ENCODE measurements at regions not wholly inside any gene's neighbourhood (a gene's known extent, or its start where the extent isn't known, plus 50 kb on each side); places are given as distances from the start of the nearest gene placed in this dataset.
A peak's percentile ranks its signal among the peaks of the same experiment; 100 is the strongest.
"Not testable (repeated sequence)": the region's sequence is repeated elsewhere in the genome, so short reads cannot be mapped to it uniquely, and the experiment has no call there.

- DNase-seq, result no peak
These were observed 921.8 kb upstream of the GJE1 start for GRCh38 chr6:141210901-141211300.

- DNase-seq, result no peak
These were observed 922.8 kb upstream of the GJE1 start for GRCh38 chr6:141209890-141210289.

GRCh38 chr6:141208101-141208500 is 924.6 kb upstream of the GJE1 start:
- no peak for DNase-seq

GRCh38 chr6:141203902-141204575 is 928.7 kb upstream of the GJE1 start:
- no peak for DNase-seq

DNA sequence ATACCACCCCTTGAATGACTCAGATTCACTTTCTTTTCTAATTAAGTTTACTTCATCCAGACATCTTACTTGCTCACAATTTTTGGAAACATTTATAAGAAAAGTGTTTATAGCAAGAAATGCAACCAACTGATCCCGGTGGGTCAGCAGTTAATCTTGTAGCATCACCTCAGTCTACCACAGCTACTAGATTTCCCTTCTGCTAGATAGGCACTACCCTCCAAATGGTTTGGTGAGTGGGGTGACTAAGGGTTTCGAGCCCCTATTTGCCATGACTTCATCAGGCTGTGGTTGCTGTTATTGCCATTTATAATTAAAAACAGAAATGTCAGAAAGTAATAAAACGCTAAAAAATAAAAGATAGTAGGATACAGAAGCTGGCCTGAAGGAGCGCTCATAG is 930.1 kb upstream of the GJE1 start:
- DNase-seq, result no peak

- DNase-seq, result peak; percentile 91
These were observed 933.7 kb upstream of the GJE1 start for GRCh38 chr6:141199074-141199473.

DNA sequence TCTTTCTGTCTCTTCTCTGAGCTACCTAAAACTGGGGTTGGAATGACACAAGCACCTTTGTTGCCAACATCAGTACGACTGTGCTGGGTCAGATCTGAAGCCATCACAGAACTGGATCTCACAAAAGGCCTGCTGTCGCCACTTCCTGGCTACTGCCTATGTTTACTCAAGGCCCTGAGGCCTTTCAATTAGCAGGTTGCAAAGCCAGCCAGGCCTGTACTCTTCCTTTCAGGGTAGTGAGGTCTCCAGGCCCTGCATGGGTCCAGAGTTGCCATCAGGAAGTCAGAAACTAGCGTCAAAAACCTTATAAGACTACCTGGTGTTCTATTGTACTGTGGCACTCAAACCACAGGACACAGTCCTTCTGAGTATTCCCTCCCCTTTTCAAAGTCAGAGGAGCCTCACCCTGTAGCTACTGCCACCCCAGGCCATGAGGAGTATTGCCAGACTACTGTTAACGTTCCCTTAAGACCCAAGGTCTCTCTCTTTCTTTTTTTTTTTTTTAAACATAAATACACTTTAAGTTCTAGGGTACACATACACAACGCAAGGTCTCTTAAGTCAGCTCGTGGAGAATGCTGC is 937.4 kb upstream of the GJE1 start:
- DNase-seq, result peak; percentile 20

- no peak for DNase-seq
These were observed 949.4 kb upstream of the GJE1 start for GRCh38 chr6:141183368-141183767.

DNA sequence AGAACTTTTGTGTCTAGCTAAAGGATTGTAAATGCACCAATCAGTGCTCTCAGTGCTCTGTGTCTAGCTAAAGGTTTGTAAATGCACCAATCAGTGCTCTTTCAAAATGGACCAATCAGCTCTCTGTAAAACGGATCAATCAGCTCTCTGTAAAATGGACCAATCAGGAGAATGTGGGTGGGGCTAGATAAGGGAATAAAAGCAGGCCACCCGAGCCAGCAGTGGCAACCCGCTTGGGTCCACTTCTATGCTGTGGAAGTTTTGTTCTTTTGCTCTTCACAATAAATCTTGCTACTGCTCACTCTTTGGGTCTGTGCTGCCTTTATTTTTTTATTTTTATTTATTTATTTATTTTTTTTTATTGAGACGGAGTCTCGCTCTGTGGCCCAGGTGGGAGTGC is 957.3 kb upstream of the GJE1 start:
- DNase-seq, result not testable (repeated sequence)

DNA sequence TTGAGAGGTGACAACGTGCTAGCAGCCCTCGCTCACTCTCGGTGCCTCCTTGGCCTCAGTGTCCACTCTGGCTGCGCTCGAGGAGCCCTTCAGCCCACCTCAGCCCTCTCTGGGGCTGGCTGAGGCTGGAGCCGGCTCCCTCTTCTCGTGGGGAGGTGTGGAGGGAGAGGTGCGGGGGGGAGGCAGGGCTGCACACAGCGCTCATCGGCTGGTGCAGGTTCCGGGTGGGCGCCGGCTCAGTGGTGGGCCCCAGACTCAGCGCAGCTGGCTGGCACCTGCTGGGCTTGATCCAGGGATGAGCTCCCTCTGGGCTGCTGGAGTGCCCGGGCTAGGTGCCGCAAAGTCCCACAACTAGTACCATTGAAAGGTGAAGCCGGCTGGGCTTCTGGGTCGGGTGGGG is 957.8 kb upstream of the GJE1 start:
- DNase-seq, result no peak

DNA sequence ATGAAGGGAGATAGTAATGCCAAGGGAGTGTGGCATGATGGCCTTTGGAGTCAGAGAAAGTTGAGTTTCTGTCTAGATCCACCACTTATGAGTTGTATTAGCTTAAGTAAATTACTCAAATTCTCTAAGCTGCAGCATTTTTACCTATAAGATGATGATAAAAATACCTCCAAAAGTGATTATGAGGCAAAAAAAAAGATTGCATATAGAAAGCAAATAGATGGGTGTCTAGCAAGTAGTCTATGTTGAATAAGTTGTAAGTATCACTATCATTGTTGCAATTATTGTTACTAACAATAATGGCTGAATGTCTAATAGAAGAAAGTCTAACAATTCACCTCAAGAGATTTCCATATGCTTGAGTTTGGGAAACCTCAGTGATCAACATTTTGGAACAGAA is 959.2 kb upstream of the GJE1 start:
- DNase-seq, result no peak

DNA sequence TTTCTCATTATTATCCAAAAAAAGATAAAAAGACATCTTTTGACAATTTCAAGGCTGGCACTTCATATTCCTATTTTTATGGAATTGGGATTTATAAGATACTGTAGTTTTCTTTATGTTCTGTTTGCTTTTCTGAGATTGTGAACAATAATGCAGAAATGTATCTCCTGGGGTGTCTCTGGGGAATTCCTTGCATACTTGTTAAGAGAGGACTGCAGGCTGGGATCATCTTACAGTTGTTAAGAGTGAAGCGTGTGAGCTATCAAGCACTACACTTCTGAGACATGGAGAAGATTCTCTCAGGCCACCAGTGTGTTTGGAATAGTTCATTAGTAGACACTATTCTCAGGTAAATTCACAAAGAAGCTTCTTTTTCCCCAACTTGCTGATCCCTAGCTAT is 963.3 kb upstream of the GJE1 start:
- no peak for DNase-seq

DNA sequence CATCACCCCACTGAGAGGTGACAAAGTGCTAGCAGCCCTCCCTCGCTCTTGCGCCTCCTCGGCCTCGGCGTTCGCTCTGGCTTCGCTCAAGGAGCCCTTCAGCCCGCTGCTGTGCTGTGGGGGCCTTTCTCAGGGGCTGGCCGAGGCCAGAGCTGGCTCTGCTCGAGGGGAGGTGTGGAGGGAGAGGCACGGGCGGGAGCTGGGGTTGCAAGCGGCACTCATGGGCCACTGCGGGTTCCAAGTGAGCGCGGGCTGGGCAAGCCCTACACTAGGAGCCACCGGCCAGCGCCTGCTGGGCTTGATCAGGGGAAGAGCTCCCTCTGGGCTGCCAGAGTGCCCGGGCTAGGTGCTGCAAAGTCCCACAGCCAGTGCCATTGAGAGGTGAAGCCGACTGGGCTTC is 964.8 kb upstream of the GJE1 start:
- DNase-seq, result no peak

- DNase-seq, result no peak
These were observed 967.6 kb upstream of the GJE1 start for GRCh38 chr6:141165002-141165665.

DNA sequence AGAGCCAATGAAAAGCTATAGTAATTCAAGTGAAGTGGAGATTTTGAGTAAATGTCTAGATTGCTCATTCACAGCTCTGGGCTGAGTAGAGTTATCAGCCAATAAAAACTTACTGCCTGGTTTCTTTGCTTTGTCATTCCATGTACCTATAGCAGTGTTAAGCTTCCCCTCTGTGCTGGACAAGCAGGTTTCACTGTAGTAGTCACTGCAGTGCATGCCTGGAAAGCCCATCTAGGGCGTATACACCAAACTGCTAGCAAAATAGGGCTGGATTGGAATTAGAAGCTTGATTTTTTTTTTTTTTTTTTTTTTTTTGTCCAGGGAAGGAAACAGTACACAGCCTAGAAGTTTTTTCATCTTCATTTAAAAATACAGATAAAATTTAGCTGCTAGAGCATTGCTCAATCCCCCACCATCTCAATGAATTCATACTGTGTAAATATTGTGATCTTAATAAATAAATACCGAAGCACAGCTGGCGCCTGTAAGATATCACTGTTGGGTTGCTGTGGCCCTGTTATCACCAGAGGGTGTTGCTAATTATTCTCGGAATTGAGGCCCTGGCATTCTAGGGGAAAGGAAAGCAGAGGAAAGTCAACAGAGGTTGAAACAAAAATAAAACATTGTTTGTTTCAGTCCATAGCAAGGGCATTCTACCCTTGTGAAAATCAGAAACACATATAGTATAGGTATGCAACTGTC is 968.5 kb upstream of the GJE1 start:
- DNase-seq, result peak; percentile 92

DNA sequence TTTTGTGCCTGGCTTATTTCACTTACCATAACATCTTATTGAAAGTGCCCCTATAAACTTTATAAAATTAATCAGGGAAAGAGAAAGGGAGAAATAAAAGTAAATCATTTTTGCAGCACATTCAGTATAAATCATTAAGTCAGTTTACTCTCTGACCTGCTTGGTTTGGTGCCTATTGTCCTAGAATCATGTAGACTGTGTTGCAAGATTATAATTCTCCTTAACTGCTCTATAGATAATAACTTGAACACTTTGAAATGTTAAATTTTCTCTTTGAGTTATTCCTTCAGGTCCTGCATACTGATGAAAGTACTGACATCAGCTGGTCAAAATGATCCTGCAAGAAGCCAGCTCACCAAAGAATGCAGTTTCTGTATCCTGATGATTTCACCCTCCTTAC is 969.6 kb upstream of the GJE1 start:
- peak; percentile 44 for DNase-seq

- DNase-seq, result no peak
These were observed 974.0 kb upstream of the GJE1 start for GRCh38 chr6:141158740-141159139.

GRCh38 chr6:141153563-141153962 is 979.2 kb upstream of the GJE1 start:
- DNase-seq, result no peak

DNA sequence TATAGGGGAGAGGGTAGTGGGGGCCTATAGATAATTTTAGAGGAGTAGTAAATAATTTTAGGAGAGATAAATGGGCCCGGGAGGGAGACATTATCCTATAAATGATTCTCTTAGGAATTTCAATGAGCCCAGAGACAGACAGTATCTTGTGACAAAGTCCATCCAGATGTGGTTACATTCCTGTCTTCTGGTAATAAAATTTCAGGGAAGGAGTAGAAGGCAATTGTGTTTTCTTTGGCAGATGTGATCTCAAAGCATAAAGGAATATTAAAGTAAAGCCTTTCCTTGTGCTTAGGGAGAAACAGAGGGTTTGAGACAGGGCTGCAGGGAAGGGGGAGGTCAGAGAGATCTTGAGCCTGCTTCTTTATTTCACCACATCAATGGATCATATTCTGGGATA is 979.8 kb upstream of the GJE1 start:
- DNase-seq, result no peak

DNA sequence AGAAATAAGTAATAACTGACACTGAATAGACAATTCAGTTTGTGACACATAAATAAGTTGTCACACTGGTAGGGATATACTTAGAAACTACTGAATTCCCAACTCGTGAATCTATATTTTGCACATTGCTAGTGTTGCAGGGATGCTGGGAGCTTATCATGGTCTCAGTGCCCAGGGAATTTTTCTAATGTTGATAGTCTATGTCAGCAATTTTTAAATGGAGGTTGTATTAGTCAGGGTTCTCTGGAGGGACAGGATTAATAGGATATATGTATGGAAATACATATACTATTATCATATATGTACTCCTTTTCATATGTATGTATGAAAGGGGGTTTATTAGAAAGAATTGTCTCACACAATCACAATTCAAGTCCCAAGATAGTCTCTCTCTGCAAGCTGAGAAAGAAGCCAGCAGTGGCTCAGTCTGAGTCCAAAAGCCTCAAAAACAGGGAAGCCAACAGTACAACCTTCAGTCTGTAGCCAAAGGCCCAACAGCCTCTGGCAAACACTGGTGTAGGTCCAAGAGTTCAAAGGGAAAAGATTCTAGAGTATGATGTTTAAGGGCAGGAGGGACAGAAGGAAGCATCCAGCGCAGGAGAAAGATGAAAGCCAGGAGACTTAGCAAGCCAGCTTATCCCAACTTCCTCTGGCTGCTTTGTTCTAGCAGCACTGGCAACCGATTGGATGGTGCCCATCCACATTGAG is 980.9 kb upstream of the GJE1 start:
- DNase-seq, result no peak

- no peak for DNase-seq
These were observed 990.9 kb upstream of the GJE1 start for GRCh38 chr6:141141870-141142269.

DNA sequence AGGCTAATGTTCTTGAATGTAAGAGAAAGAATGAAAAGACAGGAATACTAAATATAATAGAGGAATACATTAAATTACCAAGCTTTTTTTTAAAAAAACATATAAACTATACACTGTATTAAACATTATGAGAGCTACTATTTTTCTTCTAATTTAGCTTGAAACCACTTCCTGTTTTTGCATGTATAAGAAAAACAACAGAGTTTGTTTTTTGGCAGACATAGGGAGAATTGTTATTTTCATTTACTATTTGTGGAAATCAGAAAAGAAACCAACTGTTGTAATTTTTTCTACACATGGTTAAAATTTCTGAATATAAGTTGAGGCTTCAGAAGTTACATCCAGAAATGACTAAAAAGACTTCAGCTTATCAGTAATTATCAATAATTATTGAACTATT is 991.8 kb upstream of the GJE1 start:
- peak; percentile 37 for DNase-seq

GRCh38 chr6:141139461-141139860 is 993.3 kb upstream of the GJE1 start:
- DNase-seq, result no peak

Measured in OCI-M1 (cell line).